ENCODE measurements at regions not wholly inside any gene's neighbourhood (a gene's known extent, or its start where the extent isn't known, plus 50 kb on each side); places are given as distances from the start of the nearest gene placed in this dataset.

GRCh38 chr13:87384099-87384498, 287.1 kb upstream of the SLITRK5 start:
- no peaks in the 10 kb centered on the region for H3K27me3 ChIP-seq (replicated peaks; ENCODE audit: insufficient read depth)
- DNase-seq (ENCODE audit: low spot score) = no peak
- no peak overlapping the region for H3K27ac ChIP-seq
- H3K9me3 ChIP-seq = no peaks in the 10 kb centered on the region
- no peaks in the 10 kb centered on the region for H3K4me1 ChIP-seq (replicated peaks)
- no peaks in the 10 kb centered on the region for H3K36me3 ChIP-seq
- H3K4me3 ChIP-seq = no peak overlapping the region
- WGBS = 95% methylated on average over 3 of the region's 3 CpGs
- TF ChIP-seq POLR2AphosphoS5 (IDR thresholded peaks at IDR 0.05) (no peak), POLR2A (IDR thresholded peaks at IDR 0.05) (no peak), CTCF (IDR thresholded peaks at IDR 0.05) (no peak)
- intact Hi-C loops (cut with DNase I) = no loop called here

GRCh38 chr13:87393358-87393757, 277.8 kb upstream of the SLITRK5 start:
- intact Hi-C loops (cut with DNase I) = no loop called here
- Histone ChIP-seq H3K9me3 (no peaks in the 10 kb centered on the region), H3K36me3 (no peaks in the 10 kb centered on the region), H3K27ac (no peak overlapping the region), H3K4me1 (replicated peaks) (no peaks in the 10 kb centered on the region), H3K4me3 (no peak overlapping the region), H3K27me3 (replicated peaks; ENCODE audit: insufficient read depth) (no peaks in the 10 kb centered on the region)
- no peak for DNase-seq (ENCODE audit: low spot score)
- TF ChIP-seq CTCF (IDR thresholded peaks at IDR 0.05) (no peak), POLR2AphosphoS5 (IDR thresholded peaks at IDR 0.05) (no peak), POLR2A (IDR thresholded peaks at IDR 0.05) (no peak)

GRCh38 chr13:87398047-87398446, 273.1 kb upstream of the SLITRK5 start:
- no peaks in the 10 kb centered on the region for H3K36me3 ChIP-seq
- no peaks in the 10 kb centered on the region for H3K27me3 ChIP-seq (replicated peaks; ENCODE audit: insufficient read depth)
- no peaks in the 10 kb centered on the region for H3K4me1 ChIP-seq (replicated peaks)
- no peaks in the 10 kb centered on the region for H3K9me3 ChIP-seq
- TF ChIP-seq POLR2AphosphoS5 (IDR thresholded peaks at IDR 0.05) (no peak), POLR2A (IDR thresholded peaks at IDR 0.05) (no peak), CTCF (IDR thresholded peaks at IDR 0.05) (no peak)
- DNase-seq (ENCODE audit: low spot score) = no peak
- no peak overlapping the region for H3K4me3 ChIP-seq
- WGBS = 76% methylated on average over 3 of the region's 3 CpGs
- intact Hi-C loops (cut with DNase I) = no loop called here
- H3K27ac ChIP-seq = no peak overlapping the region

GRCh38 chr13:87403748-87404432, 267.3 kb upstream of the SLITRK5 start:
- no peak for TF ChIP-seq POLR2A (IDR thresholded peaks at IDR 0.05)
- no peak for TF ChIP-seq POLR2AphosphoS5 (IDR thresholded peaks at IDR 0.05)
- TF ChIP-seq CTCF (IDR thresholded peaks at IDR 0.05) = no peak
- H3K4me1 ChIP-seq (replicated peaks) = no peaks in the 10 kb centered on the region
- no peak for DNase-seq (ENCODE audit: low spot score)
- WGBS = 23% methylated on average over 4 of the region's 4 CpGs
- intact Hi-C loops (cut with DNase I) = no loop called here
- H3K27ac ChIP-seq = no peak overlapping the region
- no peaks in the 10 kb centered on the region for H3K9me3 ChIP-seq
- no peaks in the 10 kb centered on the region for H3K36me3 ChIP-seq
- no peak overlapping the region for H3K4me3 ChIP-seq
- H3K27me3 ChIP-seq (replicated peaks; ENCODE audit: insufficient read depth) = no peaks in the 10 kb centered on the region

- no peak overlapping the region for H3K4me3 ChIP-seq
- intact Hi-C loops (cut with DNase I) = no loop called here
- DNase-seq (ENCODE audit: low spot score) = no peak
Measured at GRCh38 chr13:87426742-87427141, 244.4 kb upstream of the SLITRK5 start.

More at GRCh38 chr13:87426742-87427141, 244.4 kb upstream of the SLITRK5 start:
- no peak for TF ChIP-seq CTCF (IDR thresholded peaks at IDR 0.05)
- H3K27me3 ChIP-seq (replicated peaks; ENCODE audit: insufficient read depth) = no peaks in the 10 kb centered on the region
- no peaks in the 10 kb centered on the region for H3K36me3 ChIP-seq
- no peaks in the 10 kb centered on the region for H3K4me1 ChIP-seq (replicated peaks)
- H3K9me3 ChIP-seq = no peaks in the 10 kb centered on the region
- H3K27ac ChIP-seq = no peak overlapping the region
